ENCODE measurements at regions not wholly inside any gene's neighbourhood (a gene's known extent, or its start where the extent isn't known, plus 50 kb on each side); places are given as distances from the start of the nearest gene placed in this dataset.

GRCh38 chr7:27345997-27346396 is 103.4 kb downstream of the EVX1 start:
- H3K9ac ChIP-seq: no peak overlapping the region
- H2AFZ ChIP-seq (ENCODE audit: low read depth): no peak overlapping the region
- ChIA-PET POLR2A (no interaction called here), CTCF (interaction anchor here (1.7 kb wide), 1 partner anchor 674 kb away, joined by 4 read pairs; no protein-coding TSS in a partner anchor)
- H3K9me3 ChIP-seq: no peaks in the 10 kb centered on the region
- peaks cover 56% of the 10 kb centered on the region for H3K27me3 ChIP-seq (ENCODE audit: insufficient read depth)
- H3K79me2 ChIP-seq (ENCODE audit: insufficient read depth): no peaks in the 10 kb centered on the region
- no peaks in the 10 kb centered on the region for H3K9me2 ChIP-seq
- H3K4me1 ChIP-seq (ENCODE audit: control insufficient read depth in 1 of 2, insufficient read depth in 2 of 2, low read depth in 1 of 2, low read length in 1 of 2): no peaks in the 10 kb centered on the region; a peak in 1 of 4 replicates
- H3K27ac ChIP-seq (ENCODE audit: low read depth in 2 of 2, low read length in 1 of 2): no peak overlapping the region
- WGBS (ENCODE audit: low lambda C conversion rate): 11% methylated on average over 8 of the region's 8 CpGs
- no peak overlapping the region for H3K4me2 ChIP-seq
- H3K36me3 ChIP-seq (replicated peaks in 1 of 2; ENCODE audit: control insufficient read depth in 1 of 2, insufficient read depth in 2 of 2, low read length in 1 of 2): no peaks in the 10 kb centered on the region
- no peaks in the 10 kb centered on the region for H4K20me1 ChIP-seq (ENCODE audit: insufficient read depth)
- H3F3A ChIP-seq (replicated peaks; ENCODE audit: insufficient read depth): no peaks in the 10 kb centered on the region
- TF ChIP-seq NRF1 (IDR thresholded peaks at IDR 0.05; ENCODE audit: low read depth, low read length) (no peak), FOXJ3 (CRISPR knock-in tag; IDR thresholded peaks at IDR 0.05) (no peak), GATA2 (CRISPR knock-in tag; IDR thresholded peaks at IDR 0.05) (no peak), RFX5 (IDR thresholded peaks at IDR 0.05; ENCODE audit: low read length) (no peak), RXRA (IDR thresholded peaks at IDR 0.05; ENCODE audit: borderline replicate concordance, low read depth) (no peak), TAF1 (IDR thresholded peaks at IDR 0.05; ENCODE audit: borderline replicate concordance, low read depth, low read length) (no peak), ELF1 (IDR thresholded peaks at IDR 0.05) (no peak), RCOR1 (IDR thresholded peaks at IDR 0.05; ENCODE audit: low read length) (no peak), POLR2AphosphoS5 (IDR thresholded peaks at IDR 0.05; ENCODE audit: low read depth, low read length) (no peak), SMC3 (IDR thresholded peaks at IDR 0.05; ENCODE audit: low read depth, low read length) (no peak), MXI1 (IDR thresholded peaks at IDR 0.05; ENCODE audit: low read depth, low read length) (no peak), USF2 (IDR thresholded peaks at IDR 0.05; ENCODE audit: borderline replicate concordance, low read depth, low read length) (no peak)
- DNase-seq: no peak
- no peak overlapping the region for H3K4me3 ChIP-seq (ENCODE audit: low read depth in 2 of 2, low read length in 1 of 2)

GRCh38 chr7:27346531-27347275 is 104.1 kb downstream of the EVX1 start:
- Histone ChIP-seq H3K79me2 (ENCODE audit: insufficient read depth) (no peaks in the 10 kb centered on the region), H3K9me2 (no peaks in the 10 kb centered on the region), H3F3A (replicated peaks; ENCODE audit: insufficient read depth) (no peaks in the 10 kb centered on the region), H3K36me3 (replicated peaks in 1 of 2; ENCODE audit: control insufficient read depth in 1 of 2, insufficient read depth in 2 of 2, low read length in 1 of 2) (no peaks in the 10 kb centered on the region), H3K4me1 (ENCODE audit: control insufficient read depth in 1 of 2, insufficient read depth in 2 of 2, low read depth in 1 of 2, low read length in 1 of 2) (no peaks in the 10 kb centered on the region; a peak in 1 of 4 replicates), H4K20me1 (ENCODE audit: insufficient read depth) (no peaks in the 10 kb centered on the region), H2AFZ (ENCODE audit: low read depth) (no peak overlapping the region), H3K9me3 (no peaks in the 10 kb centered on the region), H3K4me3 (ENCODE audit: low read depth in 2 of 2, low read length in 1 of 2) (no peak overlapping the region), H3K27ac (ENCODE audit: low read depth in 2 of 2, low read length in 1 of 2) (no peak overlapping the region), H3K4me2 (no peak overlapping the region), H3K9ac (no peak overlapping the region), H3K27me3 (ENCODE audit: insufficient read depth) (peaks cover 55% of the 10 kb centered on the region)
- CTCF ChIA-PET: no interaction called here
- DNase-seq: peak; percentile 4
- WGBS (ENCODE audit: low lambda C conversion rate): 2% methylated on average over 10 of the region's 10 CpGs
- TF ChIP-seq CHD2 (IDR thresholded peaks at IDR 0.05; ENCODE audit: low read length, partially characterized antibody): no peak
- no peak for TF ChIP-seq EZH2phosphoT487 (IDR thresholded peaks at IDR 0.05; ENCODE audit: borderline replicate concordance, low read depth)
- TF ChIP-seq EP300 (IDR thresholded peaks at IDR 0.05; ENCODE audit: borderline replicate concordance in 1 of 2, low read depth in 1 of 2, low read length in 1 of 2): no peak
- no peak for TF ChIP-seq GABPA (IDR thresholded peaks at IDR 0.05; ENCODE audit: low read depth)
- no peak for TF ChIP-seq SMC3 (IDR thresholded peaks at IDR 0.05; ENCODE audit: low read depth, low read length)
- POLR2A ChIA-PET: no interaction called here

Measured in SK-N-SH (cell line).